Mesenchymal stem cell (in vitro differentiated cells and primary cell): ENCODE measurements at regions not wholly inside any gene's neighbourhood (a gene's known extent, or its start where the extent isn't known, plus 50 kb on each side); places are given as distances from the start of the nearest gene placed in this dataset.

Experiments
- DNase-seq: peaks from one replicate; pipeline ENCODE4 v3.0.0-alpha.2; 2013
- H2AFZ ChIP-seq: one replicate; pipeline ENCODE4 v1.6.1; 2013; ENCODE audit warnings: low read depth, mild to moderate bottlenecking, control low read depth, inconsistent platforms, low read length, moderate library complexity
- H2AK5ac ChIP-seq: 2 replicates; pipeline ENCODE4 v1.6.1; 2013; ENCODE audit warnings: low read length, moderate library complexity, mild to moderate bottlenecking, inconsistent platforms; ENCODE audit not compliant: severe bottlenecking
- H2BK120ac ChIP-seq: one replicate; pipeline ENCODE4 v1.6.1; 2013; ENCODE audit warnings: low read depth, mild to moderate bottlenecking, inconsistent platforms, low read length, moderate library complexity
- H2BK12ac ChIP-seq, 2 experiments: one replicate each; pipeline ENCODE4 v1.6.1; 2013; ENCODE audit warnings: inconsistent platforms in 2 of 2, low read length in 2 of 2, mild to moderate bottlenecking in 2 of 2, moderate library complexity in 2 of 2, control low read depth in 1 of 2
- H2BK15ac ChIP-seq: one replicate; pipeline ENCODE4 v1.6.1; 2013; ENCODE audit warnings: mild to moderate bottlenecking, low read depth, inconsistent platforms; ENCODE audit not compliant: poor library complexity, severe bottlenecking
- H2BK5ac ChIP-seq: 2 replicates; pipeline ENCODE4 v1.6.1; 2013; ENCODE audit warnings: low read depth, mild to moderate bottlenecking, low read length, control low read depth, inconsistent platforms; ENCODE audit not compliant: poor library complexity, severe bottlenecking
- H3K14ac ChIP-seq, 2 experiments: one replicate each; pipeline ENCODE4 v1.6.1; 2013; ENCODE audit warnings: inconsistent platforms in 2 of 2, low read length in 2 of 2, control low read depth in 1 of 2, mild to moderate bottlenecking in 1 of 2, moderate library complexity in 1 of 2
- H3K18ac ChIP-seq, 2 experiments: one replicate each; pipeline ENCODE4 v1.6.1; 2013; ENCODE audit warnings: inconsistent platforms in 2 of 2, low read length in 2 of 2, control low read depth in 1 of 2, low read depth in 1 of 2, mild to moderate bottlenecking in 1 of 2
- H3K23ac ChIP-seq, 2 experiments: one replicate each; pipeline ENCODE4 v1.6.1; 2013; ENCODE audit warnings: inconsistent platforms in 2 of 2, low read length in 2 of 2, mild to moderate bottlenecking in 2 of 2, moderate library complexity in 2 of 2, control low read depth in 1 of 2
- H3K27ac ChIP-seq: 2 replicates; pipeline ENCODE4 v1.5.1; 2013; ENCODE audit warnings: mild to moderate bottlenecking, moderate library complexity, low read length, control low read depth, inconsistent platforms; ENCODE audit not compliant: poor library complexity, severe bottlenecking
- H3K27me3 ChIP-seq, 2 experiments: 2 replicates each; pipeline versions ENCODE4 v1.6.1 to v1.7.0; 2013; ENCODE audit warnings: low read length in 2 of 2, mild to moderate bottlenecking in 2 of 2, moderate library complexity in 2 of 2, control low read depth in 1 of 2, inconsistent platforms in 1 of 2; ENCODE audit not compliant: control insufficient read depth in 1 of 2, insufficient read depth in 1 of 2
- H3K36me3 ChIP-seq, 2 experiments: 2 replicates each; pipeline versions ENCODE4 v1.6.1 to v1.7.0; 2013; ENCODE audit warnings: low read length in 2 of 2, control low read depth in 1 of 2, inconsistent platforms in 1 of 2, low read depth in 1 of 2, mild to moderate bottlenecking in 1 of 2; ENCODE audit not compliant: insufficient read depth in 2 of 2, control insufficient read depth in 1 of 2
- H3K4ac ChIP-seq, 2 experiments: one replicate each; pipeline ENCODE4 v1.6.1; 2013; ENCODE audit warnings: inconsistent platforms in 2 of 2, low read length in 2 of 2, mild to moderate bottlenecking in 2 of 2, moderate library complexity in 2 of 2, control low read depth in 1 of 2, low read depth in 1 of 2
- H3K4me1 ChIP-seq: 2 replicates; pipeline ENCODE4 v1.6.1; 2013; ENCODE audit warnings: low read depth, low read length, control low read depth; ENCODE audit not compliant: control insufficient read depth, insufficient read depth
- H3K4me2 ChIP-seq: 2 replicates; pipeline ENCODE4 v1.6.1; 2013; ENCODE audit warnings: low read length, mild to moderate bottlenecking, inconsistent platforms; ENCODE audit not compliant: poor library complexity, severe bottlenecking
- H3K4me3 ChIP-seq, 2 experiments: 2 replicates each; pipeline versions ENCODE4 v1.5.1 to v1.7.0; 2013; ENCODE audit warnings: low read length in 2 of 2, mild to moderate bottlenecking in 2 of 2, control low read depth in 1 of 2, low read depth in 1 of 2; ENCODE audit not compliant: insufficient read depth in 1 of 2
- H3K79me1 ChIP-seq: replicated peaks from 2 replicates; pipeline ENCODE4 v1.6.1; 2013; ENCODE audit warnings: mild to moderate bottlenecking, control low read depth, low read length, inconsistent platforms; ENCODE audit not compliant: poor library complexity, severe bottlenecking
- H3K9ac ChIP-seq: 2 replicates; pipeline ENCODE4 v1.7.0; 2013; ENCODE audit warnings: mild to moderate bottlenecking, low read length, moderate library complexity
- H3K9me3 ChIP-seq: 2 replicates; pipeline ENCODE4 v1.7.0; 2013; ENCODE audit warnings: mild to moderate bottlenecking, low read length; ENCODE audit not compliant: control insufficient read depth
- H4K8ac ChIP-seq: one replicate; pipeline ENCODE4 v1.6.1; 2013; ENCODE audit warnings: inconsistent platforms, mild to moderate bottlenecking, low read length, moderate library complexity
- H4K91ac ChIP-seq: one replicate; pipeline ENCODE4 v1.6.1; 2013; ENCODE audit warnings: mild to moderate bottlenecking, low read length, inconsistent platforms
- WGBS: methylation state at CpG from one replicate; pipeline ENCODE4 v1.1.7; 2013; ENCODE audit warnings: mixed read lengths; 5-methylcytosine and 5-hydroxymethylcytosine counted together

- Histone ChIP-seq H2BK12ac (no peak overlapping the region), H4K8ac (no peak overlapping the region), H3K79me1 (no peaks in the 10 kb centered on the region), H3K27me3 (no peaks in the 10 kb centered on the region), H2BK15ac (no peak overlapping the region), H3K4ac (no peak overlapping the region), H2AK5ac (no peak overlapping the region), H2AFZ (no peak overlapping the region), H3K14ac (no peak overlapping the region), H3K23ac (no peak overlapping the region), H4K91ac (no peak overlapping the region), H3K9ac (no peak overlapping the region), H3K4me3 (no peak overlapping the region), H3K9me3 (no peaks in the 10 kb centered on the region), H3K27ac (no peak overlapping the region), H2BK120ac (no peak overlapping the region), H2BK5ac (no peak overlapping the region), H3K4me2 (no peak overlapping the region), H3K4me1 (no peaks in the 10 kb centered on the region), H3K18ac (no peak overlapping the region), H3K36me3 (no peaks in the 10 kb centered on the region)
- no CpG with 5 or more reads among the region's 1 CpG for WGBS
- no peak for DNase-seq
Observed at GRCh38 chr13:61162636-61163035, 253.0 kb downstream of the PCDH20 start.

- no peaks in the 10 kb centered on the region for H3K4me1 ChIP-seq
- H4K91ac ChIP-seq: no peak overlapping the region
- no peaks in the 10 kb centered on the region for H3K9me3 ChIP-seq
- WGBS: 77% methylated on average over 2 of the region's 3 CpGs
- no peak overlapping the region for H2AK5ac ChIP-seq
- H2AFZ ChIP-seq: no peak overlapping the region
- no peak overlapping the region for H3K4me2 ChIP-seq
- H3K23ac ChIP-seq: no peak overlapping the region
- no peak overlapping the region for H2BK15ac ChIP-seq
- no peak overlapping the region for H3K4ac ChIP-seq
- H3K27me3 ChIP-seq: no peaks in the 10 kb centered on the region
- no peak overlapping the region for H2BK5ac ChIP-seq
- H4K8ac ChIP-seq: no peak overlapping the region
- H3K4me3 ChIP-seq: no peak overlapping the region
- H3K18ac ChIP-seq: no peak overlapping the region
- no peaks in the 10 kb centered on the region for H3K36me3 ChIP-seq
- no peak overlapping the region for H2BK120ac ChIP-seq
- no peaks in the 10 kb centered on the region for H3K79me1 ChIP-seq
- no peak overlapping the region for H3K27ac ChIP-seq
- no peak for DNase-seq
- no peak overlapping the region for H3K9ac ChIP-seq
- H3K14ac ChIP-seq: no peak overlapping the region
- no peak overlapping the region for H2BK12ac ChIP-seq
Observed at GRCh38 chr13:61162106-61162505, 253.5 kb downstream of the PCDH20 start.

DNA sequence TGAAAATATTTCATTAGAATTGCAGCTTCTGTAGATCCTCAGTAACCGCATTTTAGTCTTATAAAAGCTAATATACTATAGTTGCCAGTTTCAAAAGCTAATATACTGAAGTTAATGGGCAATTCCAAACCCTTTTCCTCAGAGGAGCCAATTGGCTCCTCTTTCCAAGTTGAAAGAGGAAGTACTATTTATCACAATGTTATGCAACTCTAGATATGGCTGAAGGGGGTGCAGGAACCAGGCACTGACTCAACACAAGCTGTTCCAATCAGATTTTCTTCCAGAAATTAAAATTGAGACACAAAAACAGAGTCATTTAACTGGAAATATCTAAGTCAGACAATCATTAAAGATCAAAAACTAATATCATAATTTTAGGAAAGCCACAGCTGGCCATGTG lies 258.9 kb downstream of the PCDH20 start:
- Histone ChIP-seq H3K4me3 (no peak overlapping the region), H4K91ac (no peak overlapping the region), H3K18ac (no peak overlapping the region), H3K9me3 (no peaks in the 10 kb centered on the region), H3K36me3 (no peaks in the 10 kb centered on the region), H3K4me1 (no peaks in the 10 kb centered on the region), H3K9ac (no peak overlapping the region), H2AFZ (no peak overlapping the region), H3K4ac (no peak overlapping the region), H3K14ac (no peak overlapping the region), H3K27ac (no peak overlapping the region), H2BK5ac (no peak overlapping the region), H3K27me3 (no peaks in the 10 kb centered on the region), H2BK12ac (no peak overlapping the region), H4K8ac (no peak overlapping the region), H2BK15ac (no peak overlapping the region), H2AK5ac (no peak overlapping the region), H3K4me2 (no peak overlapping the region), H2BK120ac (no peak overlapping the region), H3K23ac (no peak overlapping the region), H3K79me1 (no peaks in the 10 kb centered on the region)
- no CpG with 5 or more reads among the region's 1 CpG for WGBS
- no peak for DNase-seq

DNA sequence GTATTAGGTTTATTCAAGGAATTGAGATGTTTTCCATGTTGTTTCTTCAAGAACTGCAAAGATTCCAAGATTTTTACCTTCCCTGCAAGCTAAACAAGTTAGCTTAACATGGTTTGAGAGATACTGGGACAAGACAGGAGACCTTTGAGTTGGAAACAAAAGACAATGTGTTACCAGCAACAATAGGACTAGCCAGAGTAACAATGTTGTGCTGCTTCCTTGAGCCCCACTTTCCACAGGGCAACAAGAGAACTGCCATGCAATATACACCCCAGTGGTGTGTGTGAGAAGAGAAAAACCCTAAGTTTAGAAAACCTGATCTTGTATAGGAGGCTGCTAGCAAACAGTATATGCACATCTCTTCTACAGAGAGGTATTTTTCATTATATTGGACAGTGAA lies 264.6 kb downstream of the PCDH20 start:
- H3K4me1 ChIP-seq: peaks cover 2% of the 10 kb centered on the region
- H4K91ac ChIP-seq: no peak overlapping the region
- no peak overlapping the region for H3K9ac ChIP-seq
- H3K36me3 ChIP-seq: no peaks in the 10 kb centered on the region
- H2BK12ac ChIP-seq: no peak overlapping the region
- no peak overlapping the region for H3K4me3 ChIP-seq
- no peaks in the 10 kb centered on the region for H3K27me3 ChIP-seq
- no peak overlapping the region for H2AFZ ChIP-seq
- H3K9me3 ChIP-seq: peaks cover 4% of the 10 kb centered on the region
- H3K18ac ChIP-seq: no peak overlapping the region
- H3K23ac ChIP-seq: no peak overlapping the region
- no peak overlapping the region for H3K4ac ChIP-seq
- no peak overlapping the region for H4K8ac ChIP-seq
- H2AK5ac ChIP-seq: no peak overlapping the region
- DNase-seq: no peak
- H3K4me2 ChIP-seq: no peak overlapping the region
- H2BK120ac ChIP-seq: no peak overlapping the region
- no peak overlapping the region for H2BK5ac ChIP-seq
- no peaks in the 10 kb centered on the region for H3K79me1 ChIP-seq
- H2BK15ac ChIP-seq: no peak overlapping the region
- no peak overlapping the region for H3K27ac ChIP-seq
- no peak overlapping the region for H3K14ac ChIP-seq
